Colon (tissue), 2 donors: ENCODE measurements at regions not wholly inside any gene's neighbourhood (a gene's known extent, or its start where the extent isn't known, plus 50 kb on each side); places are given as distances from the start of the nearest gene placed in this dataset.

ENCODE experiments used
- FAIRE-seq: peaks from 2 replicates; lab custom pipeline; 2012; peaks lifted over from hg19 to GRCh38; lab: Jason Lieb, UNC
- donor health status: control.
- donor health status: control.

- no peak for FAIRE-seq
Observed at GRCh38 chr5:57334475-57334874, 148.1 kb downstream of the ACTBL2 start.

- no peak for FAIRE-seq
Observed at GRCh38 chr5:57332361-57332760, 150.2 kb downstream of the ACTBL2 start.

- FAIRE-seq: no peak
Observed at GRCh38 chr5:57327561-57328367, 153.9 kb downstream of the GPBP1 start.

- no peak for FAIRE-seq
Observed at GRCh38 chr5:57325678-57326397, 152.0 kb downstream of the GPBP1 start.

GRCh38 chr5:57324861-57325260 lies 151.0 kb downstream of the GPBP1 start:
- FAIRE-seq: no peak

- FAIRE-seq: no peak
Observed at GRCh38 chr5:57324181-57324580, 150.3 kb downstream of the GPBP1 start.

GRCh38 chr5:57320582-57320981 lies 146.7 kb downstream of the GPBP1 start:
- no peak for FAIRE-seq

- no peak for FAIRE-seq
Observed at GRCh38 chr5:57319628-57320027, 145.8 kb downstream of the GPBP1 start.

GRCh38 chr5:57318251-57318650 lies 144.4 kb downstream of the GPBP1 start:
- no peak for FAIRE-seq

GRCh38 chr5:57317341-57317740 lies 143.5 kb downstream of the GPBP1 start:
- FAIRE-seq: no peak

- FAIRE-seq: no peak
Observed at GRCh38 chr5:57316798-57317327, 143.0 kb downstream of the GPBP1 start.

GRCh38 chr5:57315941-57316340 lies 142.1 kb downstream of the GPBP1 start:
- no peak for FAIRE-seq
